ENCODE measurements at regions not wholly inside any gene's neighbourhood (a gene's known extent, or its start where the extent isn't known, plus 50 kb on each side); places are given as distances from the start of the nearest gene placed in this dataset.

DNA sequence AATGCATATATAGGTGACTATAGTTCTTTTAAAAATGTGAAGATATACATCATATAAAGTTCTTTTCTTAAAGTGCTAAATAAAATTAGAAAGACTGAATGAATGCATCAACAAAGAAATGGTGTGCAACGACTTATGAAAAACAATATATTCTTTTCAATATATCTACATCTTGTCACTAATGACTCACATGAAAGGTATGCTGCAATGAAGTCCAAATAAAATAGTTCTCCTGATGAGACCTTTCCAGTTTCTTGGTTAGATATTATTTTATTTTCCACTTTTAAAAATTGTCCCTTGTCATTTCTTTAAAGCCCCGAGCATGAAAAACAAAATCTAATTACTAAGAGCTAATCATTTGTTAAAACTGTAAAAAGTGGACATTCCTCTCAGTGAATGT, 462.1 kb downstream of the PCDH11X start:
- Histone ChIP-seq H3K27ac (ENCODE audit: low read depth in 1 of 2, low read length in 2 of 2) (no peak overlapping the region), H3K4me2 (replicated peaks; ENCODE audit: extremely low read depth, low read length, poor library complexity, severe bottlenecking) (no peak overlapping the region), H3K4me1 (ENCODE audit: control insufficient read depth in 1 of 2, insufficient read depth in 2 of 2, low read length in 2 of 2) (no peaks in the 10 kb centered on the region), H2AFZ (ENCODE audit: insufficient read depth, low read depth, low read length, poor library complexity, severe bottlenecking) (no peak overlapping the region), H3K9me3 (replicated peaks in 1 of 2; ENCODE audit: control insufficient read depth in 1 of 2, insufficient read depth in 1 of 2, low read length in 2 of 2) (no peaks in the 10 kb centered on the region), H3K36me3 (replicated peaks in 1 of 2; ENCODE audit: control insufficient read depth in 1 of 2, insufficient read depth in 2 of 2, low read length in 2 of 2) (no peaks in the 10 kb centered on the region), H3K27me3 (ENCODE audit: control insufficient read depth in 2 of 2, insufficient read depth in 2 of 2, low read length in 2 of 2) (no peaks in the 10 kb centered on the region), H3K9ac (ENCODE audit: insufficient read depth, low read length, poor library complexity, severe bottlenecking) (no peak overlapping the region), H3K79me2 (ENCODE audit: insufficient read depth, low read length) (no peaks in the 10 kb centered on the region), H4K20me1 (ENCODE audit: insufficient read depth, low read length) (no peaks in the 10 kb centered on the region), H3K4me3 (replicated peaks in 1 of 3; ENCODE audit: low read depth in 2 of 3, low read length in 3 of 3) (no peak overlapping the region)
- Mint-ChIP-seq H3K36me3 (no peaks in the 10 kb centered on the region), H3K4me3 (no peak overlapping the region), H3K27me3 (ENCODE audit: low read depth in 3 of 3) (no peaks in the 10 kb centered on the region), H3K9me3 (no peaks in the 10 kb centered on the region), H3K4me1 (no peaks in the 10 kb centered on the region), H3K27ac (no peak overlapping the region)
- TF ChIP-seq, protein P1, sequence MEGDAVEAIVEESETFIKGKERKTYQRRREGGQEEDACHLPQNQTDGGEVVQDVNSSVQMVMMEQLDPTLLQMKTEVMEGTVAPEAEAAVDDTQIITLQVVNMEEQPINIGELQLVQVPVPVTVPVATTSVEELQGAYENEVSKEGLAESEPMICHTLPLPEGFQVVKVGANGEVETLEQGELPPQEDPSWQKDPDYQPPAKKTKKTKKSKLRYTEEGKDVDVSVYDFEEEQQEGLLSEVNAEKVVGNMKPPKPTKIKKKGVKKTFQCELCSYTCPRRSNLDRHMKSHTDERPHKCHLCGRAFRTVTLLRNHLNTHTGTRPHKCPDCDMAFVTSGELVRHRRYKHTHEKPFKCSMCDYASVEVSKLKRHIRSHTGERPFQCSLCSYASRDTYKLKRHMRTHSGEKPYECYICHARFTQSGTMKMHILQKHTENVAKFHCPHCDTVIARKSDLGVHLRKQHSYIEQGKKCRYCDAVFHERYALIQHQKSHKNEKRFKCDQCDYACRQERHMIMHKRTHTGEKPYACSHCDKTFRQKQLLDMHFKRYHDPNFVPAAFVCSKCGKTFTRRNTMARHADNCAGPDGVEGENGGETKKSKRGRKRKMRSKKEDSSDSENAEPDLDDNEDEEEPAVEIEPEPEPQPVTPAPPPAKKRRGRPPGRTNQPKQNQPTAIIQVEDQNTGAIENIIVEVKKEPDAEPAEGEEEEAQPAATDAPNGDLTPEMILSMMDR (IDR thresholded peaks at IDR 0.05): no peak
- DNase-seq: no peak
- no CpG with 5 or more reads among the region's 2 CpGs for WGBS (ENCODE audit: insufficient coverage)
- intact Hi-C loops (cut with micrococcal nuclease): no loop called here

DNA sequence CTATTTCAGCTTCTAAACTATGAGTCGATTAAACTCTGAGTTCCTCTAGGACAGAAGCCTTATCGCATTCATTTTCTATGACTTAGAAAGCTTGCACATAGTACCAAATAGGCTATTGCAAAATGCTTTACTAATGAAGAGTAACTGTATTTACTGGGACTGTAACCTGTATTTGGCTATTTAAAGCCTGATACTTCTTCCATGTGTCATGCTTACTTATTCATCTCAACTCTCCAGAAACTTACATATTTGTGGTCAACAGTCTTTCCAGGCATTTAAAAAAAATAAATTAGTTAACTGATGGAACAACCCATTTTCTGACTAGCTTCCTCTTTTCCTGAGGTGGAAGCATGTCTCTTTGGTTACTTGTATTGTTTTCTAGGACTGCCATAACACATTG, 467.9 kb downstream of the PCDH11X start:
- TF ChIP-seq, protein P1 (IDR thresholded peaks at IDR 0.05): no peak
- H3K36me3 ChIP-seq (replicated peaks in 1 of 2; ENCODE audit: control insufficient read depth in 1 of 2, insufficient read depth in 2 of 2, low read length in 2 of 2): no peaks in the 10 kb centered on the region
- no peak overlapping the region for H3K9ac ChIP-seq (ENCODE audit: insufficient read depth, low read length, poor library complexity, severe bottlenecking)
- no peak overlapping the region for H3K4me3 Mint-ChIP-seq
- no peaks in the 10 kb centered on the region for H3K9me3 Mint-ChIP-seq
- H3K27ac Mint-ChIP-seq: no peak overlapping the region
- no peaks in the 10 kb centered on the region for H3K79me2 ChIP-seq (ENCODE audit: insufficient read depth, low read length)
- no peaks in the 10 kb centered on the region for H3K36me3 Mint-ChIP-seq
- H3K4me1 Mint-ChIP-seq: no peaks in the 10 kb centered on the region
- H3K9me3 ChIP-seq (replicated peaks in 1 of 2; ENCODE audit: control insufficient read depth in 1 of 2, insufficient read depth in 1 of 2, low read length in 2 of 2): no peaks in the 10 kb centered on the region
- no peak for DNase-seq
- H3K27ac ChIP-seq (ENCODE audit: low read depth in 1 of 2, low read length in 2 of 2): no peak overlapping the region
- H3K4me2 ChIP-seq (replicated peaks; ENCODE audit: extremely low read depth, low read length, poor library complexity, severe bottlenecking): no peak overlapping the region
- H3K4me1 ChIP-seq (ENCODE audit: control insufficient read depth in 1 of 2, insufficient read depth in 2 of 2, low read length in 2 of 2): no peaks in the 10 kb centered on the region
- H2AFZ ChIP-seq (ENCODE audit: insufficient read depth, low read depth, low read length, poor library complexity, severe bottlenecking): no peak overlapping the region
- H3K4me3 ChIP-seq (replicated peaks in 1 of 3; ENCODE audit: low read depth in 2 of 3, low read length in 3 of 3): no peak overlapping the region
- no peaks in the 10 kb centered on the region for H4K20me1 ChIP-seq (ENCODE audit: insufficient read depth, low read length)
- peaks cover 0 to 2% (median 0%) of the 10 kb centered on the region in 3 donors for H3K27me3 Mint-ChIP-seq (ENCODE audit: low read depth in 3 of 3)
- intact Hi-C loops (cut with micrococcal nuclease): no loop called here
- WGBS (ENCODE audit: insufficient coverage): no CpG with 5 or more reads among the region's 2 CpGs
- H3K27me3 ChIP-seq (ENCODE audit: control insufficient read depth in 2 of 2, insufficient read depth in 2 of 2, low read length in 2 of 2): no peaks in the 10 kb centered on the region

All from CD14-positive monocyte (primary cell).